MM.1S (cell line): ENCODE measurements at regions not wholly inside any gene's neighbourhood (a gene's known extent, or its start where the extent isn't known, plus 50 kb on each side); places are given as distances from the start of the nearest gene placed in this dataset.

Experiments
- DNase-seq: peaks from one replicate; pipeline ENCODE4 v3.0.0-alpha.2; 2015
- H2AFZ ChIP-seq: fragments of 300-600 bp; sonication (generic); 2 replicates; pipeline ENCODE4 v1.6.0; 2016; ENCODE audit warnings: antibody characterized with exemption, low read length
- H3F3A ChIP-seq: fragments of 300-600 bp; sonication (generic); 2 replicates; pipeline ENCODE4 v1.6.1; 2016; ENCODE audit warnings: mild to moderate bottlenecking, antibody characterized with exemption, low read length, moderate library complexity, mixed read lengths; ENCODE audit not compliant: insufficient read depth
- H3K27ac ChIP-seq: fragments of 300-600 bp; sonication (generic); 2 replicates; pipeline ENCODE4 v1.5.1; 2016; ENCODE audit warnings: mild to moderate bottlenecking, low read length
- H3K27me3 ChIP-seq: fragments of 300-600 bp; sonication (generic); replicated peaks from 2 replicates; pipeline ENCODE4 v1.6.0; 2016; ENCODE audit warnings: low read length; ENCODE audit not compliant: insufficient read depth
- H3K36me3 ChIP-seq: fragments of 300-600 bp; sonication (generic); replicated peaks from 2 replicates; pipeline ENCODE4 v1.6.1; 2016; ENCODE audit warnings: mild to moderate bottlenecking, low read length, mixed read lengths; ENCODE audit not compliant: insufficient read depth
- H3K4me1 ChIP-seq: fragments of 300-600 bp; sonication (generic); 2 replicates; pipeline ENCODE4 v1.6.1; 2016; ENCODE audit warnings: low read length, mixed read lengths
- H3K4me2 ChIP-seq: fragments of 300-600 bp; sonication (generic); 2 replicates; pipeline ENCODE4 v1.6.0; 2016; ENCODE audit warnings: low read depth, low read length
- H3K4me3 ChIP-seq: fragments of 300-600 bp; sonication (generic); 2 replicates; pipeline ENCODE4 v1.5.1; 2016; ENCODE audit warnings: low read length, mixed read lengths
- H3K79me2 ChIP-seq: fragments of 300-600 bp; sonication (generic); 2 replicates; pipeline ENCODE4 v1.6.1; 2016; ENCODE audit warnings: mixed run types, low read length, mixed read lengths
- H3K9ac ChIP-seq: fragments of 300-600 bp; sonication (generic); 2 replicates; pipeline ENCODE4 v1.6.1; 2016; ENCODE audit warnings: low read length, mixed read lengths
- H3K9me2 ChIP-seq: fragments of 300-600 bp; sonication (generic); replicated peaks from 2 replicates; pipeline ENCODE4 v1.6.1; 2016; ENCODE audit warnings: mild to moderate bottlenecking, low read length, mixed read lengths; ENCODE audit not compliant: insufficient read depth
- H3K9me3 ChIP-seq: fragments of 300-600 bp; sonication (generic); replicated peaks from 2 replicates; pipeline ENCODE4 v1.6.1; 2016; ENCODE audit warnings: mild to moderate bottlenecking, low read length, mixed read lengths; ENCODE audit not compliant: insufficient read depth
- H4K20me1 ChIP-seq: fragments of 300-600 bp; sonication (generic); 2 replicates; pipeline ENCODE4 v1.6.1; 2016; ENCODE audit warnings: mild to moderate bottlenecking, low read length, moderate library complexity, mixed read lengths; ENCODE audit not compliant: insufficient read depth
- EZH2 ChIP-seq: fragments of 300-600 bp; sonication (generic); optimal IDR thresholded peaks from 2 replicates; pipeline ENCODE3; 2017; ENCODE audit warnings: low read depth, mild to moderate bottlenecking, antibody characterized with exemption, low read length, mixed read lengths
- EZH2phosphoT487 ChIP-seq: fragments of 300-600 bp; sonication (generic); IDR thresholded peaks from 2 replicates; pipeline ENCODE4 v1.6.1; 2018; ENCODE audit warnings: antibody characterized with exemption, low read length
- TF ChIP-seq, protein P1 (sequence below): fragments of 300-600 bp; sonication (generic); IDR thresholded peaks from 2 replicates; pipeline ENCODE4 v1.5.1; 2016; ENCODE audit warnings: antibody characterized with exemption, low read length, mixed read lengths

- no peaks in the 10 kb centered on the region for H3K9me2 ChIP-seq
- no peak overlapping the region for H2AFZ ChIP-seq
- no peaks in the 10 kb centered on the region for H3K36me3 ChIP-seq
- H3K4me2 ChIP-seq = no peak overlapping the region
- no peak for DNase-seq
- H3K27me3 ChIP-seq = no peaks in the 10 kb centered on the region
- H3K79me2 ChIP-seq = no peaks in the 10 kb centered on the region
- no peak overlapping the region for H3K4me3 ChIP-seq
- TF ChIP-seq EZH2phosphoT487 (no peak), EZH2 (no peak)
- TF ChIP-seq, protein P1, sequence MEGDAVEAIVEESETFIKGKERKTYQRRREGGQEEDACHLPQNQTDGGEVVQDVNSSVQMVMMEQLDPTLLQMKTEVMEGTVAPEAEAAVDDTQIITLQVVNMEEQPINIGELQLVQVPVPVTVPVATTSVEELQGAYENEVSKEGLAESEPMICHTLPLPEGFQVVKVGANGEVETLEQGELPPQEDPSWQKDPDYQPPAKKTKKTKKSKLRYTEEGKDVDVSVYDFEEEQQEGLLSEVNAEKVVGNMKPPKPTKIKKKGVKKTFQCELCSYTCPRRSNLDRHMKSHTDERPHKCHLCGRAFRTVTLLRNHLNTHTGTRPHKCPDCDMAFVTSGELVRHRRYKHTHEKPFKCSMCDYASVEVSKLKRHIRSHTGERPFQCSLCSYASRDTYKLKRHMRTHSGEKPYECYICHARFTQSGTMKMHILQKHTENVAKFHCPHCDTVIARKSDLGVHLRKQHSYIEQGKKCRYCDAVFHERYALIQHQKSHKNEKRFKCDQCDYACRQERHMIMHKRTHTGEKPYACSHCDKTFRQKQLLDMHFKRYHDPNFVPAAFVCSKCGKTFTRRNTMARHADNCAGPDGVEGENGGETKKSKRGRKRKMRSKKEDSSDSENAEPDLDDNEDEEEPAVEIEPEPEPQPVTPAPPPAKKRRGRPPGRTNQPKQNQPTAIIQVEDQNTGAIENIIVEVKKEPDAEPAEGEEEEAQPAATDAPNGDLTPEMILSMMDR = no peak
- H3F3A ChIP-seq = peaks cover 13% of the 10 kb centered on the region
- peaks cover 23% of the 10 kb centered on the region for H3K4me1 ChIP-seq
- H3K27ac ChIP-seq = no peak overlapping the region
- no peaks in the 10 kb centered on the region for H3K9me3 ChIP-seq
- H4K20me1 ChIP-seq = no peaks in the 10 kb centered on the region
- H3K9ac ChIP-seq = no peak overlapping the region
These were observed 73.6 kb downstream of the COPS8 start for GRCh38 chr2:237159006-237159911.

GRCh38 chr2:237160271-237160919, 74.7 kb downstream of the COPS8 start:
- Histone ChIP-seq H3K9me3 (no peaks in the 10 kb centered on the region), H3K4me2 (no peak overlapping the region), H3K9ac (no peak overlapping the region), H3F3A (peaks cover 3% of the 10 kb centered on the region; the same call in 1 of the 2 replicates), H2AFZ (no peak overlapping the region), H3K27ac (no peak overlapping the region), H3K79me2 (no peaks in the 10 kb centered on the region), H3K9me2 (no peaks in the 10 kb centered on the region), H3K36me3 (no peaks in the 10 kb centered on the region), H3K4me1 (peaks cover 12% of the 10 kb centered on the region), H4K20me1 (no peaks in the 10 kb centered on the region), H3K4me3 (no peak overlapping the region), H3K27me3 (no peaks in the 10 kb centered on the region)
- TF ChIP-seq, protein P1 = no peak
- TF ChIP-seq EZH2phosphoT487 (no peak), EZH2 (no peak)
- DNase-seq = no peak

DNA sequence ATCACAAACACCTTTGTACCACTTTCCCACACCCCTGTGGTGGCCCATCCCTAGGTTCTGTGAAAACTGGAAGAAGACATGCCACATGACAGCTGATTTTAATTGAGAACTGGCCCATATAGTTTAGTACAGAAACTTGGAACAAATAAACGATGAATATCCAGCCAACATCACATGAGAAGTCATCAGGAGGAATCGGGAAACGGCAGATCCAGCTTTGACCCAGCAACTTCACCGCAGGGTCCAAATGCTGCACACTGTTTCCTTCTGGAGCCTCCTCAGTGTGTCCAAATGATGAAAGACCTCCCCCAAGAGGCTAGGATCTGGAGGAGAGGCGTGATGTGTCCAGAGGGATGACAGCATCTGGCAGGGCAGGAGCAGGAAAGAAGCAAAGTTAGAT, 75.5 kb downstream of the COPS8 start:
- H2AFZ ChIP-seq = no peak overlapping the region

More for the DNA sequence above, 75.5 kb downstream of the COPS8 start:
- Histone ChIP-seq H3K27me3 (no peaks in the 10 kb centered on the region), H3K4me2 (no peak overlapping the region), H3K9ac (no peak overlapping the region), H3K4me3 (no peak overlapping the region), H3F3A (no peaks in the 10 kb centered on the region), H3K27ac (no peak overlapping the region), H3K9me3 (no peaks in the 10 kb centered on the region), H3K4me1 (peaks cover 5% of the 10 kb centered on the region), H3K9me2 (no peaks in the 10 kb centered on the region), H3K36me3 (no peaks in the 10 kb centered on the region), H4K20me1 (no peaks in the 10 kb centered on the region), H3K79me2 (no peaks in the 10 kb centered on the region)
- TF ChIP-seq, protein P1 = no peak
- no peak for TF ChIP-seq EZH2
- no peak for TF ChIP-seq EZH2phosphoT487
- no peak for DNase-seq
